Fibroblast of lung (primary cell): ENCODE measurements at regions not wholly inside any gene's neighbourhood (a gene's known extent, or its start where the extent isn't known, plus 50 kb on each side); places are given as distances from the start of the nearest gene placed in this dataset.

Experiments used
- EZH2 ChIP-seq: IDR thresholded peaks from 2 replicates; pipeline ENCODE4 v1.5.1; 2012; ENCODE audit warnings: low read length, control low read depth, mild to moderate bottlenecking; ENCODE audit errors: missing control alignments
- TF ChIP-seq, protein P1 (sequence below), 2 donors: IDR thresholded peaks in 1 of 2; conservative IDR thresholded peaks in 1 of 2; 1 replicate in 1 of 2; 2 replicates in 1 of 2; pipeline ENCODE4 v1.5.1; 2011 to 2012; ENCODE audit warnings: low read length in 2 of 2, control low read depth in 1 of 2, inconsistent platforms in 1 of 2, low read depth in 1 of 2, mild to moderate bottlenecking in 1 of 2

DNA sequence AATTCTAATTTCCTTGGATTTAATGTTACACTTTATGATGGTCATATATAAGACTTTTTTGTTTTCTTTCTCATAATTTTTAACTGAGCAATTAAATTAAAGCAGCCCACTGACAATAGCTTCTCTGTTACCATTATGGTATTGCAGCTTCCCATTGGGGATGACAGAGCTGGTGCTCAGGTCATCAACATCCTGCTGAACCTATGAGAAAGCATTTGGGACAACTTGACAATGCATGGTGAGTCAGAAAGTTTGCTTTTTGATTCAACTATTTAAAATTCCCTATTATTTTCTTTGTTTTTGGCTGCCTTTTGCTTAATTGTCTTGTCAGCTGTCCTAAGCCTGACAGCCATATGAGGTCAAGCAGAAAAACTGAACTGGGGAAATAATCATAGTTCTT is 487.4 kb upstream of the RIOK2 start:
- no peak for TF ChIP-seq EZH2
- TF ChIP-seq, protein P1, sequence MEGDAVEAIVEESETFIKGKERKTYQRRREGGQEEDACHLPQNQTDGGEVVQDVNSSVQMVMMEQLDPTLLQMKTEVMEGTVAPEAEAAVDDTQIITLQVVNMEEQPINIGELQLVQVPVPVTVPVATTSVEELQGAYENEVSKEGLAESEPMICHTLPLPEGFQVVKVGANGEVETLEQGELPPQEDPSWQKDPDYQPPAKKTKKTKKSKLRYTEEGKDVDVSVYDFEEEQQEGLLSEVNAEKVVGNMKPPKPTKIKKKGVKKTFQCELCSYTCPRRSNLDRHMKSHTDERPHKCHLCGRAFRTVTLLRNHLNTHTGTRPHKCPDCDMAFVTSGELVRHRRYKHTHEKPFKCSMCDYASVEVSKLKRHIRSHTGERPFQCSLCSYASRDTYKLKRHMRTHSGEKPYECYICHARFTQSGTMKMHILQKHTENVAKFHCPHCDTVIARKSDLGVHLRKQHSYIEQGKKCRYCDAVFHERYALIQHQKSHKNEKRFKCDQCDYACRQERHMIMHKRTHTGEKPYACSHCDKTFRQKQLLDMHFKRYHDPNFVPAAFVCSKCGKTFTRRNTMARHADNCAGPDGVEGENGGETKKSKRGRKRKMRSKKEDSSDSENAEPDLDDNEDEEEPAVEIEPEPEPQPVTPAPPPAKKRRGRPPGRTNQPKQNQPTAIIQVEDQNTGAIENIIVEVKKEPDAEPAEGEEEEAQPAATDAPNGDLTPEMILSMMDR (conservative IDR thresholded peaks at IDR 0.05 in 1 of 2, IDR thresholded peaks at IDR 0.05 in 1 of 2; ENCODE audit: low read depth in 1 of 2, low read length in 2 of 2), result no peak
